ENCODE measurements at regions not wholly inside any gene's neighbourhood (a gene's known extent, or its start where the extent isn't known, plus 50 kb on each side); places are given as distances from the start of the nearest gene placed in this dataset.

DNA sequence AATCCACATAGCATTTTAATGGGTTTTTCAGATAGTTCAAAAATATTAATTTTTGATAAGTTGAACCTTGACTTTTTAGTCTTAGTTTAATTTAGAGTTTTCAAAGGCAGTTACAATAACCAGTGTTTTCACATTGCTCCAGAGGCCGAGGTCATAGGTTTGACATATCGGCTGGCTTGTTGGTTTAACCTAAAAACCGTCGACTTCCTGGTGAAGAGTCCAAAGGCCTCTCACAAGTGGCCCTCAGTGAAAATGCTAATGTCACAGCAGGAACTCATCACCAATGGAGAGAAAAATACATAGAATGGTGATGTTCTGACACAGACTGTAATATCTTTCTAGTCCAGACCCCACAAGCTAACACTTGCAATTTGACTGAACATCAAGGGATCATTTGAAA, 642.3 kb downstream of the PLOD2 start:
- CTCF ChIA-PET, result no interaction called here
- Mint-ChIP-seq H3K27ac (ENCODE audit: unreplicated experiment) (no peak overlapping the region), H3K27me3 (ENCODE audit: unreplicated experiment) (no peaks in the 10 kb centered on the region), H3K4me3 (ENCODE audit: low read depth, unreplicated experiment) (no peak overlapping the region), H3K9me3 (ENCODE audit: low read depth, unreplicated experiment) (peaks cover 2% of the 10 kb centered on the region), H3K4me1 (ENCODE audit: low read depth, unreplicated experiment) (no peaks in the 10 kb centered on the region), H3K36me3 (ENCODE audit: insufficient read depth, unreplicated experiment) (no peaks in the 10 kb centered on the region)
- no TSS peak for BruUV-seq (replicated peaks)
- TF ChIP-seq, protein P1, sequence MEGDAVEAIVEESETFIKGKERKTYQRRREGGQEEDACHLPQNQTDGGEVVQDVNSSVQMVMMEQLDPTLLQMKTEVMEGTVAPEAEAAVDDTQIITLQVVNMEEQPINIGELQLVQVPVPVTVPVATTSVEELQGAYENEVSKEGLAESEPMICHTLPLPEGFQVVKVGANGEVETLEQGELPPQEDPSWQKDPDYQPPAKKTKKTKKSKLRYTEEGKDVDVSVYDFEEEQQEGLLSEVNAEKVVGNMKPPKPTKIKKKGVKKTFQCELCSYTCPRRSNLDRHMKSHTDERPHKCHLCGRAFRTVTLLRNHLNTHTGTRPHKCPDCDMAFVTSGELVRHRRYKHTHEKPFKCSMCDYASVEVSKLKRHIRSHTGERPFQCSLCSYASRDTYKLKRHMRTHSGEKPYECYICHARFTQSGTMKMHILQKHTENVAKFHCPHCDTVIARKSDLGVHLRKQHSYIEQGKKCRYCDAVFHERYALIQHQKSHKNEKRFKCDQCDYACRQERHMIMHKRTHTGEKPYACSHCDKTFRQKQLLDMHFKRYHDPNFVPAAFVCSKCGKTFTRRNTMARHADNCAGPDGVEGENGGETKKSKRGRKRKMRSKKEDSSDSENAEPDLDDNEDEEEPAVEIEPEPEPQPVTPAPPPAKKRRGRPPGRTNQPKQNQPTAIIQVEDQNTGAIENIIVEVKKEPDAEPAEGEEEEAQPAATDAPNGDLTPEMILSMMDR (IDR thresholded peaks at IDR 0.05; ENCODE audit: unreplicated experiment), result no peak
- DNase-seq, result no peak
- intact Hi-C loops (cut with micrococcal nuclease; ENCODE audit: unreplicated experiment), result no loop called here

- Mint-ChIP-seq H3K9me3 (ENCODE audit: low read depth, unreplicated experiment) (peaks cover 2% of the 10 kb centered on the region), H3K4me3 (ENCODE audit: low read depth, unreplicated experiment) (no peak overlapping the region), H3K27ac (ENCODE audit: unreplicated experiment) (no peak overlapping the region), H3K4me1 (ENCODE audit: low read depth, unreplicated experiment) (no peaks in the 10 kb centered on the region), H3K36me3 (ENCODE audit: insufficient read depth, unreplicated experiment) (no peaks in the 10 kb centered on the region), H3K27me3 (ENCODE audit: unreplicated experiment) (no peaks in the 10 kb centered on the region)
- CTCF ChIA-PET, result no interaction called here
- DNase-seq, result no peak
- intact Hi-C loops (cut with micrococcal nuclease; ENCODE audit: unreplicated experiment), result no loop called here
- TF ChIP-seq, protein P1 (IDR thresholded peaks at IDR 0.05; ENCODE audit: unreplicated experiment), result no peak
- no TSS peak for BruUV-seq (replicated peaks)
These were observed 641.5 kb downstream of the PLOD2 start for GRCh38 chr3:145519398-145520047.

DNA sequence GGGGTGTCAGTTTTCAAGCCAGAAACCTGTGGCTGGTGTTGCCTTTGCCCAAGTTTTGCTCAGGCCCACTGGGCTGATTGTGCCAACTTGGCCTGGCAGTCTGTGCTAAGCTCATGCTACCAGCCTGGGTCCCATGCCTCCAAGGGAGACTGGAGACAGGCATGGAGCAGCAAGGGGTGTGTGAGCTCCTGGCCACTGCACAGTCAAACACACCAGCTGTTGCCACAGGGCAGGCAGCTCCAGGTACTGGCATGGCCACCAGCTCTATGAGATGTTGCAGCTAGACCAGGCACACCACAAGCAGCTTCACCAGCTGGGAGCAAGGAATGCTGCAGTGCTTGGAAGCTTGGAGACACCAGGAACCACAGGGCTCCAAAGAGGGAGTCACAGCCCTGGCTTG, 638.8 kb downstream of the PLOD2 start:
- Mint-ChIP-seq H3K4me3 (ENCODE audit: low read depth, unreplicated experiment) (no peak overlapping the region), H3K4me1 (ENCODE audit: low read depth, unreplicated experiment) (no peaks in the 10 kb centered on the region), H3K36me3 (ENCODE audit: insufficient read depth, unreplicated experiment) (no peaks in the 10 kb centered on the region), H3K27ac (ENCODE audit: unreplicated experiment) (no peak overlapping the region), H3K9me3 (ENCODE audit: low read depth, unreplicated experiment) (no peaks in the 10 kb centered on the region), H3K27me3 (ENCODE audit: unreplicated experiment) (no peaks in the 10 kb centered on the region)
- no TSS peak for BruUV-seq (replicated peaks)
- TF ChIP-seq, protein P1 (IDR thresholded peaks at IDR 0.05; ENCODE audit: unreplicated experiment), result no peak
- intact Hi-C loops (cut with micrococcal nuclease; ENCODE audit: unreplicated experiment), result no loop called here
- CTCF ChIA-PET, result no interaction called here
- no peak for DNase-seq

GRCh38 chr3:145522893-145523651, 637.9 kb downstream of the PLOD2 start:
- no peaks in the 10 kb centered on the region for H3K4me1 Mint-ChIP-seq (ENCODE audit: low read depth, unreplicated experiment)
- H3K27me3 Mint-ChIP-seq (ENCODE audit: unreplicated experiment), result no peaks in the 10 kb centered on the region
- intact Hi-C loops (cut with micrococcal nuclease; ENCODE audit: unreplicated experiment), result no loop called here
- H3K27ac Mint-ChIP-seq (ENCODE audit: unreplicated experiment), result no peak overlapping the region
- H3K36me3 Mint-ChIP-seq (ENCODE audit: insufficient read depth, unreplicated experiment), result no peaks in the 10 kb centered on the region
- TF ChIP-seq, protein P1 (IDR thresholded peaks at IDR 0.05; ENCODE audit: unreplicated experiment), result no peak
- no peak for DNase-seq
- CTCF ChIA-PET, result no interaction called here
- no peak overlapping the region for H3K4me3 Mint-ChIP-seq (ENCODE audit: low read depth, unreplicated experiment)
- no TSS peak for BruUV-seq (replicated peaks)
- no peaks in the 10 kb centered on the region for H3K9me3 Mint-ChIP-seq (ENCODE audit: low read depth, unreplicated experiment)

All from Calu3 (cell line).